Prostate gland (tissue), 2 donors: ENCODE measurements at regions not wholly inside any gene's neighbourhood (a gene's known extent, or its start where the extent isn't known, plus 50 kb on each side); places are given as distances from the start of the nearest gene placed in this dataset.

Experiments used
- POLR2A ChIP-seq: fragments of 450-650 bp; IDR thresholded peaks from one replicate; pipeline ENCODE4 v1.6.1; 2016; ENCODE audit warnings: antibody characterized with exemption, mild to moderate bottlenecking
- POLR2AphosphoS5 ChIP-seq: sonication (generic); formaldehyde crosslinking; IDR thresholded peaks from one replicate; pipeline ENCODE4 v1.6.1; 2017; ENCODE audit warnings: antibody characterized with exemption
- TF ChIP-seq, protein P1 (sequence below), 4 experiments: fragments of 200-600 bp in 2 of 4; fragments of 450-650 bp in 2 of 4; sonication (generic) in 2 of 4; IDR thresholded peaks; 1 replicate in 3 of 4; 2 replicates in 1 of 4; pipeline ENCODE4 v1.5.1; 2016 to 2019; ENCODE audit warnings: antibody characterized with exemption in 4 of 4, mild to moderate bottlenecking in 2 of 4, moderate library complexity in 2 of 4

- TF ChIP-seq, protein P1, sequence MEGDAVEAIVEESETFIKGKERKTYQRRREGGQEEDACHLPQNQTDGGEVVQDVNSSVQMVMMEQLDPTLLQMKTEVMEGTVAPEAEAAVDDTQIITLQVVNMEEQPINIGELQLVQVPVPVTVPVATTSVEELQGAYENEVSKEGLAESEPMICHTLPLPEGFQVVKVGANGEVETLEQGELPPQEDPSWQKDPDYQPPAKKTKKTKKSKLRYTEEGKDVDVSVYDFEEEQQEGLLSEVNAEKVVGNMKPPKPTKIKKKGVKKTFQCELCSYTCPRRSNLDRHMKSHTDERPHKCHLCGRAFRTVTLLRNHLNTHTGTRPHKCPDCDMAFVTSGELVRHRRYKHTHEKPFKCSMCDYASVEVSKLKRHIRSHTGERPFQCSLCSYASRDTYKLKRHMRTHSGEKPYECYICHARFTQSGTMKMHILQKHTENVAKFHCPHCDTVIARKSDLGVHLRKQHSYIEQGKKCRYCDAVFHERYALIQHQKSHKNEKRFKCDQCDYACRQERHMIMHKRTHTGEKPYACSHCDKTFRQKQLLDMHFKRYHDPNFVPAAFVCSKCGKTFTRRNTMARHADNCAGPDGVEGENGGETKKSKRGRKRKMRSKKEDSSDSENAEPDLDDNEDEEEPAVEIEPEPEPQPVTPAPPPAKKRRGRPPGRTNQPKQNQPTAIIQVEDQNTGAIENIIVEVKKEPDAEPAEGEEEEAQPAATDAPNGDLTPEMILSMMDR (IDR thresholded peaks at IDR 0.05) = no peak
- TF ChIP-seq POLR2A = no peak
- TF ChIP-seq POLR2AphosphoS5 = no peak
Observed at GRCh38 chr4:54386693-54387092, 157.6 kb downstream of the PDGFRA start.
